HG03045 (cell line): ENCODE measurements at regions not wholly inside any gene's neighbourhood (a gene's known extent, or its start where the extent isn't known, plus 50 kb on each side); places are given as distances from the start of the nearest gene placed in this dataset.

Experiments used
- ATAC-seq: cut with Tn5 transposase; IDR thresholded peaks from one replicate; pipeline ENCODE4 v1.9.1; 2021; ENCODE audit warnings: mild to moderate bottlenecking, moderate library complexity; ENCODE audit not compliant: unreplicated experiment

DNA sequence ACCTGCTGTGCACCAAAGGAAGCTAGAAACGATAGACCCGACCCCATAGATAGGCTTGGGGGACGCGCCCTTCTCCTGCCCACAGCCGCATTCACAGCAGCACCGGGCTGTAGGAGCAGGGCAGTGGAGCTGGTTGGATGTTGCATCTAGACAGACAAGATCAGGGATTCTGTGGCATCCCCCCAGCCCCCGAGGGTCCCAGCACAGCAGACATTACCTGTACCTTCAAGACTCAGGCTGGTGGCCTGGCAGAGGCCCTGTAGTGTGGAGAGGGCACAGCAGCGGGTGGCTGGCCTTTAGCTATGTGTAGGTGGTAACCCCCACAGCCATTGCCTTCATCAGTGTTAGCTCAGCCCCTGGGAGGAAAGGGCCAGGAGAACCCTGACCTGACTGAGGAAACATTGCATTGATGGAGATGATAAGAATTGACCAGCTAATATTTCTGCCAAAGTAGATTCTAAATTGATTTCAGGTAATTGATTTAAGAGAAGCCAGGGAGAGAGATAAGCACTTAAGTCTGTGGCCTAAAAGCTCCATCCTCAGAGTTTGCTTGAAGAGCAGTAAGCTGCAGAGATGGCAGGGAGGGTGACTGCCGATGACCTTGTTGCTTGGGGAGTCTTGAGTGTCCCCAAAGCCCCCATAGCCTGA lies 269.4 kb downstream of the TLE3 start:
- ATAC-seq, result no peak

DNA sequence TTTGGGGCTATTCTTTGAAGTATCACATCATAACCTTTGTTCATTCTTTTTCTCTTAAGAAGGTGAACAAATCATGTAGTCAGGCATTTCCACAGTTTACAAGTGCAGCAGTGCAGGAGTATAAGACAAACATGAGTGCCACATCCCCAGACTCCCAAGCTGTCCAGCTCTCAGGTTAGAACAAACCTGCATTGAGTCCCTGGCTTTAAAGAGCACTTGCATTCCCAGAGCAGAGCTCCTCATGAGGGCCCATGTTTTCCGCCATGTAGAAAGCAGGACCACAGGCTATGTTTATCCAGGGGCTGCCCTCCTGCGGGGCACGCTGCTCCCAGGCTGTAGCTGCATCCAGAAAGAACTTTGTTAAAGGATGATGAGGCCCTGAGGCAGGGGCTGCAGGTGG lies 267.7 kb downstream of the TLE3 start:
- ATAC-seq, result no peak

DNA sequence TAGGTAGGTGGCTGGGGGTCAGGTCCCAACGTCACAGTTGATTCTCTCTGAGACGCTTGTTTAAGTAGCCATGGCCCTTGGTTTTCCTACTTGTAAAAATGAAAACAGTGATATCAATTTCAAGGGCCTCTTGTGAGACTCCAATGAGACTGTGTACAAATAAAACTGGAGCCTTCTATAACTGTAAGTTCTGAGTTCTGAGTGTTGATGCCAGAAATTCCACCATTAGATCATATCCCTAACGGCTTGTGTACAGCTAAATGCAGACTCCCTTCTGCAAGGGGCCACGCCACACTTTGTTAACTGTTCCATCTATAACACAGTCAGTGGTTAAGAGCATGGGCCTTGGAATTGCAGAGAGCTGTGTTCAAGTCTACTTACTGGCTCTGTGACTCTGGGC lies 267.3 kb downstream of the TLE3 start:
- ATAC-seq, result no peak

DNA sequence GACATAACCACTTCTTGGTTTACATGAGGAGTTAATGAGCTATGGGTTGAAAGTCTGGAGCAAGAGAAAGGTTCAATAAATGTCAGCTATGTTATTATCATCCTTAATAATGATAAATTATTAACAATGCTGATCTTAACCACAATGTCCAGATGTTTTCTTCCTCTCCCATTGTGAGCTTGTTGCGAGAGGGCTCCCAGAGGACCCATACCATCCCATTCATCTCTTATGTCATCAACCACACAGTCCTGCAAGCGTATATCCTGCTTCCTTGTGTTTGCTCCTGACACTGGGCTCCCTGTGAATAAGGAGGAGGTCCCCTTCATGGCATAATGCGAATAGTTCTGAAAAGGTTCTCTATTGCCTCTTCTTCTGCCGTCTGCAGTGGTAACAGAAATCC lies 266.8 kb downstream of the TLE3 start:
- ATAC-seq, result no peak

DNA sequence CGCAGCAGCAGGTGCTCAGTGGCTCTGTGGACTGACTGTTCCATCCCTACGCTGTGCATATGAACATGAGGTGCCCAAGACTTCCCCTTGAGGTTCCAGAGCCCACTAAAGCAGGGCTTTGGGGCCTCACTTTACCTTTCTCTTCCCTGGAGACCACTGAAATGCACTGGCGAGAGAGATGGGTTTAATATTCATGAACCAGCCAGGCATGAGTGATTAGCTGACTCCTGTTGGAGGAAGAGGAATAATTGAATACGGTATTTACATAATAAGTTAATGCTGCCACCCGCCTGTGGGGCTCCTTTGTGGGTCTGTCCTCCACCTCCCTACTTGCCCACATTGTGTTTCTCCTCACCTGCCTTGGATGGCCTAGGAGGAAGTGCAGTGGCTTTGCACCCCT lies 263.4 kb downstream of the TLE3 start:
- no peak for ATAC-seq

DNA sequence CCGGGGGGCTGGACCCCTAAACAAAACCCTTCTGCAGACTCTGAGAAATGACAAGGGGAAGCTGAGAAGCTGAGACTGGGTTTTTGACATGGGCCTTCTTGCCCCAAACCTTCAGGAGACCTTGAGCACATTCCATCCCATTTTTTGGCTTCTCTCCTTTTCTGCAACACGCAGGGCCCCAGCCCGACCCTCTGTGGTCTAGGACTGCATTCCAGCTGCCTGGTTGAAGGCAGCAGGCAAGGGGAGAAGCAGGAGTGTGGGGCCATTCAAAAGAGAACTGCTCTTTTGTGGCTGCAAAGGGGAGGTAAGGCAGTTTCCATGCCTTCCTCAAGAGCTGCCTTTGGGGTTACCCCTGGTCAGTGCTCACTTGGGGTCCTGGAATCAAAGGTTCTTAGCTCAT lies 263.0 kb downstream of the TLE3 start:
- no peak for ATAC-seq

DNA sequence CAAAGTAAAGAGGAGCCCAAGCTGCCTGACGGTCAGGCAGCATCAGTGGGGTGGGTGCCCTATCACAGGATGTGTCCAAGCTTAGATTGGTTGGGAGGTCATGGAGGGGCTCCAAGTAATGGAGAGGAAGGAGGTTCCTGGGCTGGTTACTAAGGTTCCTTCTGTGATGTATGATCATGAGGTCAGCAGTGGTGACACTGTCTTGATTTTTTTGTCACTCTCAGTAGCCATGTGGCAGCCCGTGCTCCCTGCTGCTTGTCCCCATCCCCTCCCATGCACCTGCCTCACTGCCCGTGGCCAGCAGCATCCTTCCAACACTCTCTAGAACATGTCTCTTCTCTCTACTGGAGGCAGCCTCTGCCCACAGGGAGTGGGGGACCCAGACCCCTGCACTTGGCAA lies 261.7 kb downstream of the TLE3 start:
- no peak for ATAC-seq

DNA sequence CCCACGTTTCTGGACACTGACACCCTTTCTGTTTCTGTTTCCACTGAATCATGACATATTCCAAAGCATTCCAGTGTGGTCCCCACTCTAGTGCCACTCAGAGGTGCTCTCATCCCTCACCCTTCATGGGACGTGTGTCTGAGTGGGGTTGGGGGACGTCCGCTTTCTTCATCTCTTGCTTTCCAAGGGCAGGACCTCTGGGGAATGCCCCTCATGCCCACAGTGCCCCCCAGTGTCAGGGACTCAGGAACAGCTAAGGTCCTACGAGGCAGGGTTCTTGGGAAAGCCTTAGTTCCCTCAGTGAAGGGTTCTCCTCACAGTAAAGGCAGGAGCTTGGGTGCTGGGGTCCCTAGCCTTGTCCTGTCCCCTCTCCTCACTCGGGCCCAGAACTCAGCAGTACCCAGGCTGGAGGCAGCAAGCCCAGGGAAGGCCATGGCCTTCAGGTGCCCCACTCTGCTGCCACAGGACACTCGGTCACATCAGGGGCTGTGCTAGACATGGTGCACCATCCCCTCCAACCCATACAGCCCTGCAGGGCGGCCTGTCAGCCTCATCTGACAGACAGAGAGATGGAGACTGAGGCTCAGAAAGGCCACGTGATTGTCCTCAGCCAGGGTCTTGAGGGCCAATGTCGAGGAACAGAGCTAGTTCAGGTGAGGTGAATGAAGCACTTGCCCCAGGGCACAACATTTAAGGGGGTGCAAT lies 261.0 kb downstream of the TLE3 start:
- ATAC-seq, result no peak

DNA sequence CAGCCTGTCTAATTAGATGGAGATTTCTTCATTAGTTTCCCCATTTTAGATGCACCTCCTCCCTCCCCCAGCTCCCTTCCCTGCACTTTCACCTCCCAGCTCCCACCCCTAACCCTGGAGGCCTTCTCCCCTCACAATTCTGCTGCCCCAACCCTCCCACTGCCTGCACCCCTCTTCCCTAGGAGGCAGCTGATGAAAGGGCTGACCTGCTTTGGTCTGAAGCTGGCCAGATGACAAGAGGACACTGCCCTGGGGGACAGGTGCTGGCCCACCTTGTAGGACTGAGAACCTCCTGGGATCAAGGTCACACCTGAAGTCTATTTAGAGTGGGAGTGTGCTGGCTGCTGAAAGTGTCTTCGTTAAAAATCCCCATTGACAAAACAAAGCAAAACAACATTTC lies 259.4 kb downstream of the TLE3 start:
- ATAC-seq, result no peak

DNA sequence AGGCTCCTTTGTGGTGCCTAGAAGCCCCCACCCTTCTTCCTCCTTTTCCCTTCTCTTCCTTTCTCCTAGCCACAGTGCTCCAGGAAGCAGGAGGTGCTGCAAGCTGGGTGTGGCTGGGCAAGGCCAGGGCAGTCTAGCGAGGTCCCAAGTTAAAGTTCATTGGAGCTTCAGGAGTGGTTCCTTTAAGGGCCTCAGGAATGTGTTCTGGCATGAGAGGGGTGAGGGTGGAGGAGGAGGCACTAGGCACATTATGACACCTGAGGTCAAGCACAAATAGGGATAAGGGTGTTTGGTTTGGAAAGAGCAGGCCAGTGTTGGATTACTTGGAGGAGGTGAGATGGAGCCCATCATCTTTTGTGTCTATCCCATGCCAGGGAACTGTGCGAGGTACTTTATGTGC lies 258.7 kb downstream of the TLE3 start:
- ATAC-seq, result no peak

DNA sequence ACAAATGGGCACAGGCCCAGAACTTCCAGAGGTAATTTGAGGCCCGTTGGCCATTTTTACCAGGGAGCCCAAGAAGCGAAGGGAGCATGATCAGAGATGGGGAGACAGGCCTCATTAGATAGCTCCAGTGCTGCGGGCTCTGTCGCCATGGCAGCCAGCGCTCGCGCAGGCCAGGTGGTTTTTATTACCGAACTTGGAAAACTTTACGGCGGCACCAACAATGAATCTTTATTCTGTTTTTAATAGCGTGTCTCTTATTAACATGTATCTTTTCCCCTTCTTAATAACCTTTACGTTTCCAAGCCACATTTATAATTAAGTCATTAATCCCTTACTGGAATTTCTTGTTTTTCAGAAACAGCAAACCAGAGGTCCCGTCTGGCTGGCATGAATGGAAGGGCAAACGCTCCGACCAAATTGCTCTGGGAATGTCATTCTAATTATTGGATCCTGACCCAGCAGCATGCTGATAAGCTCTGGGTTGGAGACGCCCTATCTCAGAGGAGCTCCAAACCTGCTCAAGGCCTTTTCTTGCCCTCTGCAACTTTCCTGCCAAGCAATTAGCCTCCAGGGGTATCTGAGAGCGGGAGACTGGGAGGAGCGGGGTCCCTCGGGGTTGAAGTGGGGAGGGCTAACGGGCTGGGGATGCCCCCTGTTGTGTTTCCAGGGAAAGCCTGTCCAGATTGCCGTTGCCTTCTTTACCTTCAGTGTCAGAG lies 256.4 kb downstream of the TLE3 start:
- no peak for ATAC-seq

DNA sequence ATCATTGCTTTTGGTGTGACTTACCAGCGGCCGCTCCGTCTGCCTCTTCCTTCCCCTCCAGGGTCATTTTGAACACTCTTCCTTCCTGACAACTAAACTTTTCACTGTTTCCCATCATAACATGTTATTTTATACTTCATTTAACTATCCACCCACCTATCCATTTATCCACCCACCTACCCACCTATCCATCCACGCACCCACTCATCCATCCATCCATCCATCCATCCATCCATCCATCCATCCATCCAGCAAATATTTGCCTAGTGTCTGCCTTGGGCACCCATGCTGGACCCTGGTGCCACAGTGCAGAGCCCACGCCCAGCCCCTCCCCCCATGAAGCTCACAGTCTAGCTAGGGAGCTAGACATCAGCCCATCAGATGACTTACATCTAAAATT lies 254.9 kb downstream of the TLE3 start:
- no peak for ATAC-seq

DNA sequence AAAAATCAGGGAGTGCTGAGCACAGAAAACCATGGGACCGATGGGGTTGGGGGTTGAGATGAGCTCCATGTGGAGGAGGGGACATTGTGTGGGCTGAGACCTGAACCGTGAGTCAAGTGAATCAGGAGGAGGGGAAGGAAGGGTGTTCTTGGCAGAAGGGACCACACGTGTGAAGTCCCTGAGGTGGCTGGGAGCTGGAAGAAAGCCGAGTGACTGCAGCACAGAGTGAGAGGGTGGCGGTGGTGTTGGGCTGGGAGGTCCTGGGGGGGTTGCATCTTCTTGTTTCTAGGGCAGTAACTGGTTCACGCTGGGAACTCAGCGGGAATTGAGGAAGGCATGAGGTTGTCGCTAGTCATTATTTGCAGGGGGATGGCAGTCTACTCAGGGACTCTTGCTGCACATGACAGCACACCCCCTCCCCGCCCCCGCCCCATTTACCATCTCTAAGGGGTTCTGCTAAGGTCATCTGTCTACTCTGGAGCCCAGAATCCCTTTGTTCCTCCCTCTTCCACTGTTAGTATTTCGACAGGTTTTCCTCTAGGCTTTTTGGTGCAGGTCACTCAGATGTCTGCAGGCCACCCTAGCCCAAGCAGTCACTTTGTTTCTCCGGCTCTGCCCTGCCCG lies 254.3 kb downstream of the TLE3 start:
- ATAC-seq, result no peak

DNA sequence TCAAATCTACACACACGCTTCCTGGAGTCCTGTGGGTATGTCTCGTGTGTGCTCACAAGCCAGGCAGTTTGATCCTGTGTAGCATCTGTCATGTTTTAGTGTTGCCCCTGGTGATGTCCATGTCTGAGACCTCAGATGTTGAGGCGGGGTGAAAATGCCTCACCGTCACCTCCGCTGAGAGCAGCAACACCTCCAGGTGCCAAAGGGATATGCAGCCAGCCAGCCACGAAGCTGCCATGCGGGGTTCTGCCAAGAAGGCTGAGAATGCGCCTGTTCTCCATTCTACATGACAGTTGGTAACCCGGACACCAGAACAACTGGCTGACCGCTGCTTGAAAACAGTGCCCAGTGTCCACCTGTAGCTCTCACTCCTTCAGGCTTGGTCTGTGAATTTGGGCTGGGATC lies 253.8 kb downstream of the TLE3 start:
- no peak for ATAC-seq

DNA sequence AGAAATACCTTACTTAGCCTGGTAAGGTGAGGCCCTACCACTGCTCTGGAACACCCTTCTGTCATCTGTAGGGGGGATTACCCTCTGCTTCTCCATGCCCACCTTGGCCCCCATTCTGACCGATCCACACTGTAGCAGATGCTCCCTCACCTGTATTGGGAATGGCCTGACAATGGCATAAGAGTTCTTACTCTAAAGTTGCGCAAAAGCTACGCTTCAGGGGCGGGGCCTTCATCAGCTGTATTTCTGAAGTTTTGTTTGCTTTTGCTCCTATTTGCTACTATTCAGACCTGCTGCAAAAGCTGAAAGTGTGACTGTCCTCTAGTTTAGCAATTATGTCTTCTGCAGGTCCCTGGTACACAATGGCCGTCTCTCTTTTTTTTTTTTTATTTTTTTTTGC lies 252.6 kb downstream of the TLE3 start:
- ATAC-seq, result no peak

DNA sequence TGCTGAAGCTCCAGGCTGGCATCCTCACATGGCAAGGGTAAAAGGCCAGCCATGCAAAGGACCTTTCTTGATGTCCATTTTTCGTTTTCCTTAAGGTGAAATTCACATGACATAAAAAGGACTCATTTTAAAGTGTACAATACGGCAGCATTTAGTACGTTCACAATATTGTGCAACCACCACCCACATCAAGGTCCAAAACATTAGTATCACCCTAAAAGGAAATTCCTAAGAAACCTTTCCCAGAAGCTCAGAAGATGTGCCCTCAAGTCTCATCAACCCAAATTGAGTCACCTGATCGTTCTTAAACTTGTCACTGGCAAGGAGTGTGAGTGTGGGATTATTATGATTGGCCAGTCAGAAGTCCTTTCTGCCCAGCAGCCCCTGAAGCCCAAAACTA lies 250.1 kb downstream of the TLE3 start:
- no peak for ATAC-seq

DNA sequence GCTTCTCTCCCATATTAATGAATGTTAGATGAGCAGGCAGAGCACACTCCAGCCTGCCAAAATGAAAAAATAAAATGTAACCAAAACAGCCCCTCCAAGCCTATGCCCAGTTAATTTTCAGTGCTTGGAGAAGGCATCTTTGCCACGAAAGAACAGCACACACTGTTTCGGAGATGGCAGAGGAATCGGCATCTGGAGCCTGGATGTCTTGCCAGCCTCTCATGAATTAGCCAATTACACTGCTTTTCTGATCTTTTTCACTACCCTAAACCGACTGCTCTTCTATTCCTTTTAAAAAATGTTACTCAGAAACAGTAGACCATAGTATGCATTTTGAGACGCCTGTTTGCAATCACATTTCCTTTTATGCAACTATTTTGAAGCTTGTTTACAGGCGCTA lies 249.6 kb downstream of the TLE3 start:
- ATAC-seq, result no peak

DNA sequence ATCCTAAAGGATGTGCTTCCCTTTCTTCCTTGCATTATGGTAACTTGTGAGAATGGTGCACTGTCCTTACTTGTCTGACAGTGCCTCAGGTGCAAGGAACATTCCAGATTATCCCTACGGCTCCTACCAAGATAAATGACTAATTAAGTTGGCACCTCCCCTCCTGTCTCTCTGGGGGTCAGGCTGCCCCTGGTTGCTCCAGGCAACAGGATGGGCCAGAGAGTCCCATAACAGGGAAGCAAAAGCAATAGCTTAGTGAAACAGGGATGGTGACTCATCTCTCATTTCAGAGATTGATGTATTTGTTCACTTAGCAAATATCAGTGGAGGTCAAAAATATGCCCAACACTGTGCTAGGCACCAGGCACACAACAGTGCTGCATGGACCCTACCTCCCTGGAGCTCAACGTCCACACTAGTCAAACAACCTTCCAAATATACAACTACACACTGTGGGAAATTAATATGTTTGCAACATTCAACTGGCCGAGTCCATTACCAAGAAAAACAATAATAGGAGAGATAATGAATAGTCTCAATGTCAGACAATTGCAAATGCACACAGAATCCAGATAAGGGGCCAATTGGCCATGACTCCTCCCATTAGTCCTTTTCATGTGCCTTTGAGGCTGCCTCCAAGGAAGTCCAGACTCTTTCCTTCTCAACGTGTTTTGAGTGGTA lies 249.0 kb downstream of the TLE3 start:
- no peak for ATAC-seq

DNA sequence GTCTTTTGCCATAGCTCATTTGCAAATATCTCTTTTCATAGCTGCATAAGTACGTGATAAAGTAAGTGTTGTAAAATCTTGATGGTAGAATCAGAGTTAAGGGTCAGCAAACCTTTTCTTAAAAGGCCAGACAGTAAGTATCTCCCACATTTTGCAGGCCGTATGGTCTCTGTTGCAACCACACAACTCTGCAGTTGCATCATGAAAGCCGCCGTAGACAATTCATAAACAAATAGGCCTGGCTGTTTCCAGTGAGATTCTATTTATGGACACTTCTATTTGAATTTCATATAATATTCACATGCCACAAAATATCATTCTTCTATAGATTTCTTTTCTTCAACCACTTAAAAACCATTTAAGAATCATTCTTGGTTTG lies 248.5 kb downstream of the TLE3 start:
- no peak for ATAC-seq

DNA sequence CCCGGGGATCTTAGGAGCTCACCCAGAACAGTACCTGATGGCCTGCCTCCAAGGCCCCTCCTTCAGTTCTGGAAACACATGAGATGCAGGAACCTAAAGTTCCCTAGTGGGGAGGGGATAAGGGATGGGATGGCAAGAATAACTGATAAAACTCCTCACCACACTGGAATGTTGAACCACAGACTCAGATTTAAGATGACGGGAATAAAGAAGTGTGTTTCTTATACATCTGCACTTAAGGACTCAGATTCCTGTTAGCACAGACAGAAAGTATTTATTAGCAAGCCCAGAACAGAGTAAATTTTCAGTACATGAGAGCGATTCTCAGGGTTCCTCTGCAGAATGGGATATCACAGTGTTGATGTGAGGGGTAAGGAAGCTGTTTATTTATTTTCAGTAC lies 245.2 kb downstream of the TLE3 start:
- ATAC-seq, result no peak

DNA sequence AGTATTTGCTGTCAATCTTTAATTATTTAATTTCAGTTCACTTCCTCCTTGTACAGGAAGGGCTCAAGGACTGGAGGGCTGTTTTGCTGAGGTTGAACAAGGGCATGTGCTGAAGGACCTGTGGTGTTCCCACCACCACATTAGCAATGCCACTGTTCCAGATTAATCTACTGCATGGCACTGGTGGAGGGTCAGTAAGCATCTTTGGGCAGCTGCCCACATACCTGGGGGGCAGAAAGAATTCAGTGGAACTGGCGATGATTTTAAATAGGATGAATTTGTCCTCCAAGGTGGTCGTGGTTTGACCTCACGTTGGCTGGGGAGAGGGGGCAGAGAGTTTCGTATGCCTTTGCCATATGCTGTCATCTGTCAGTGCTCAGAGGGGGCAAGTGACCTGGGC lies 244.8 kb downstream of the TLE3 start:
- no peak for ATAC-seq
